Adrenal gland (tissue), 5 donors: ENCODE measurements at regions not wholly inside any gene's neighbourhood (a gene's known extent, or its start where the extent isn't known, plus 50 kb on each side); places are given as distances from the start of the nearest gene placed in this dataset.

Experiments
- CTCF ChIP-seq, 6 experiments: fragments of 450-650 bp in 4 of 6; fragments of 200-600 bp in 2 of 6; sonication (generic) in 1 of 6; IDR thresholded peaks; 1 replicate in 5 of 6; 2 replicates in 1 of 6; pipeline versions ENCODE4 v1.5.1 to v1.8.0; 2016 to 2021; ENCODE audit warnings: antibody characterized with exemption in 6 of 6, mild to moderate bottlenecking in 2 of 6, moderate library complexity in 1 of 6
- POLR2A ChIP-seq, 2 donors: fragments of 450-650 bp; IDR thresholded peaks; one replicate each; pipeline ENCODE4 v1.6.1; 2017; ENCODE audit warnings: antibody characterized with exemption in 2 of 2, mild to moderate bottlenecking in 2 of 2, moderate library complexity in 1 of 2
- donor health status: DM: no; HTN: no; CAD: no.

- TF ChIP-seq CTCF (IDR thresholded peaks at IDR 0.05): no peak
- no peak for TF ChIP-seq POLR2A (IDR thresholded peaks at IDR 0.05)
These were observed 75.9 kb upstream of the SGCD start for GRCh38 chr5:156251076-156251475.
